MCF 10A (cell line): ENCODE measurements at regions not wholly inside any gene's neighbourhood (a gene's known extent, or its start where the extent isn't known, plus 50 kb on each side); places are given as distances from the start of the nearest gene placed in this dataset.

ENCODE experiments used
- BruUV-seq: library from RNA; stranded (reverse); fragments of 400-500 nt; replicated peaks from 2 replicates; lab custom pipeline; 2021; lab: Mats Ljungman, UMichigan
- CTCF ChIA-PET: fragments of 300-600 bp; sonication (Branson Sonifier 250); formaldehyde crosslinking; extraction: SDS; loops from one replicate; lab custom pipeline; 2021; ENCODE audit warnings: antibody characterized with exemption, inconsistent platforms; lab: Yijun Ruan, JAX
- POLR2A ChIA-PET: fragments of 300-600, 350-650 bp; sonication (Branson Sonifier 250); formaldehyde crosslinking; extraction: SDS; loops from one replicate; lab custom pipeline; 2020; ENCODE audit warnings: antibody characterized with exemption, inconsistent platforms; lab: Yijun Ruan, JAX
- DNase-seq: peaks from one replicate; pipeline ENCODE4 v3.0.0-alpha.2; 2018; ENCODE audit not compliant: unreplicated experiment
- H3K27ac Mint-ChIP-seq: one replicate; pipeline ENCODE4 v1.8.0; 2022; ENCODE audit warnings: mild to moderate bottlenecking, low read depth, mixed read lengths; ENCODE audit not compliant: unreplicated experiment
- H3K27me3 Mint-ChIP-seq: one replicate; pipeline ENCODE4 v1.8.0; 2022; ENCODE audit warnings: mixed read lengths; ENCODE audit not compliant: insufficient read depth, unreplicated experiment
- H3K36me3 Mint-ChIP-seq: one replicate; pipeline ENCODE4 v1.8.0; 2022; ENCODE audit warnings: mild to moderate bottlenecking, moderate library complexity, mixed read lengths; ENCODE audit not compliant: insufficient read depth, unreplicated experiment
- H3K4me1 Mint-ChIP-seq: one replicate; pipeline ENCODE4 v1.8.0; 2022; ENCODE audit warnings: mixed read lengths; ENCODE audit not compliant: insufficient read depth, unreplicated experiment
- H3K4me3 Mint-ChIP-seq: one replicate; pipeline ENCODE4 v1.8.0; 2022; ENCODE audit warnings: mild to moderate bottlenecking, moderate library complexity, mixed read lengths; ENCODE audit not compliant: unreplicated experiment
- H3K9me3 Mint-ChIP-seq: one replicate; pipeline ENCODE4 v1.8.0; 2022; ENCODE audit warnings: mixed read lengths; ENCODE audit not compliant: unreplicated experiment
- CTCF ChIP-seq: fragments of 200-600 bp; IDR thresholded peaks from one replicate; pipeline ENCODE4 v1.8.0; 2022; ENCODE audit warnings: antibody characterized with exemption, mild to moderate bottlenecking; ENCODE audit not compliant: unreplicated experiment
- intact Hi-C: fragments of 100-400 bp; cut with micrococcal nuclease; formaldehyde crosslinking; loops from 2 replicates; pipeline ENCODE4 v1.14.1; 2022

- no peak overlapping the region for H3K27ac Mint-ChIP-seq
- CTCF ChIA-PET = interaction anchor here (0.6 to 1.3 kb wide), 2 partner anchors 12 to 29 kb away, joined by 3 to 4 read pairs; no protein-coding TSS in a partner anchor
- intact Hi-C loops = no loop called here
- DNase-seq = no peak
- POLR2A ChIA-PET = no interaction called here
- no TSS peak for BruUV-seq
- H3K36me3 Mint-ChIP-seq = no peaks in the 10 kb centered on the region
- H3K4me1 Mint-ChIP-seq = no peaks in the 10 kb centered on the region
- no peak overlapping the region for H3K4me3 Mint-ChIP-seq
- no peaks in the 10 kb centered on the region for H3K27me3 Mint-ChIP-seq
- no peak for TF ChIP-seq CTCF
- H3K9me3 Mint-ChIP-seq = peaks cover 4% of the 10 kb centered on the region
Measured at GRCh38 chr5:107790671-107791070, 119.9 kb upstream of the EFNA5 start.

- Mint-ChIP-seq H3K27me3 (no peaks in the 10 kb centered on the region), H3K27ac (no peak overlapping the region), H3K36me3 (no peaks in the 10 kb centered on the region), H3K9me3 (peaks cover 7% of the 10 kb centered on the region), H3K4me1 (no peaks in the 10 kb centered on the region), H3K4me3 (no peak overlapping the region)
- intact Hi-C loops = no loop called here
- no TSS peak for BruUV-seq
- CTCF ChIA-PET = interaction anchor here (0.6 kb wide), 1 partner anchor 152 kb away, joined by 3 read pairs; no protein-coding TSS in a partner anchor
- no peak for TF ChIP-seq CTCF
- no peak for DNase-seq
- POLR2A ChIA-PET = no interaction called here
Measured at GRCh38 chr5:107786424-107786823, 115.7 kb upstream of the EFNA5 start.

- CTCF ChIA-PET = no interaction called here
- Mint-ChIP-seq H3K4me1 (no peaks in the 10 kb centered on the region), H3K4me3 (no peak overlapping the region), H3K36me3 (no peaks in the 10 kb centered on the region), H3K27me3 (no peaks in the 10 kb centered on the region), H3K27ac (no peak overlapping the region), H3K9me3 (peaks cover 7% of the 10 kb centered on the region)
- TF ChIP-seq CTCF = no peak
- DNase-seq = no peak
- intact Hi-C loops = no loop called here
- POLR2A ChIA-PET = no interaction called here
- BruUV-seq = no TSS peak
Measured at GRCh38 chr5:107783551-107783950, 112.8 kb upstream of the EFNA5 start.

- Mint-ChIP-seq H3K36me3 (no peaks in the 10 kb centered on the region), H3K27me3 (no peaks in the 10 kb centered on the region), H3K4me3 (no peak overlapping the region), H3K4me1 (no peaks in the 10 kb centered on the region), H3K9me3 (peaks cover 7% of the 10 kb centered on the region), H3K27ac (no peak overlapping the region)
- intact Hi-C loops = no loop called here
- ChIA-PET CTCF (interaction anchor here (0.6 to 0.7 kb wide), 2 partner anchors 215 to 539 kb away, joined by 3 read pairs; no protein-coding TSS in a partner anchor), POLR2A (interaction anchor here (0.7 kb wide), 1 partner anchor 44 kb away, joined by 3 read pairs; no protein-coding TSS in a partner anchor)
- no peak for TF ChIP-seq CTCF
- no peak for DNase-seq
- no TSS peak for BruUV-seq
Measured at GRCh38 chr5:107782561-107783169, 111.9 kb upstream of the EFNA5 start.
